NB4 (cell line): ENCODE measurements at regions not wholly inside any gene's neighbourhood (a gene's known extent, or its start where the extent isn't known, plus 50 kb on each side); places are given as distances from the start of the nearest gene placed in this dataset.

Source experiments
- POLR2A ChIP-seq: IDR thresholded peaks from 2 replicates; pipeline ENCODE4 v1.6.1; 2011; ENCODE audit warnings: mild to moderate bottlenecking; ENCODE audit not compliant: insufficient read length; ENCODE audit errors: extremely low read depth
- TF ChIP-seq, protein P1 (sequence below): IDR thresholded peaks from one replicate; pipeline ENCODE4 v1.5.1; 2012; ENCODE audit warnings: low read depth, low read length
- TF ChIP-seq, protein P2 (sequence below): IDR thresholded peaks from 2 replicates; pipeline ENCODE4 v1.6.1; 2011; ENCODE audit warnings: low read depth, low read length

DNA sequence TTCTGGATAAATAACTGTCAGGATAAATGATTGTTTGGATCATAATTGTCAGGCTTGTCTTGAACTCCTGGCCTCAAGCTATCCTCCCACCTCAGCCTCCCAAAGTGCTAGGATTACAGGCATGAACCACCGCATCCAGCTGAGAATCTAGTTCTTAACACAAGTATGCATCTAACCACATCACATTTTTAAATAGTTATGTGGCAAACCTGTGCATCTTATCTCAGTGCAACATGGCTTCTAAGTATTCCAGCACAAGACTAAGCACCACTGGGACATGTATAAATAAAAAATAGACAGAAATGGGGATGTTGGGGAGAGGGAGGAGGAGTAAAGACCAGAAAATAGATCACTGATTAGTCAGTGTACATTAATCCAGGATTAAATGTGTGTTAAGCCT, 74.7 kb upstream of the TBL1X start:
- TF ChIP-seq, protein P1, sequence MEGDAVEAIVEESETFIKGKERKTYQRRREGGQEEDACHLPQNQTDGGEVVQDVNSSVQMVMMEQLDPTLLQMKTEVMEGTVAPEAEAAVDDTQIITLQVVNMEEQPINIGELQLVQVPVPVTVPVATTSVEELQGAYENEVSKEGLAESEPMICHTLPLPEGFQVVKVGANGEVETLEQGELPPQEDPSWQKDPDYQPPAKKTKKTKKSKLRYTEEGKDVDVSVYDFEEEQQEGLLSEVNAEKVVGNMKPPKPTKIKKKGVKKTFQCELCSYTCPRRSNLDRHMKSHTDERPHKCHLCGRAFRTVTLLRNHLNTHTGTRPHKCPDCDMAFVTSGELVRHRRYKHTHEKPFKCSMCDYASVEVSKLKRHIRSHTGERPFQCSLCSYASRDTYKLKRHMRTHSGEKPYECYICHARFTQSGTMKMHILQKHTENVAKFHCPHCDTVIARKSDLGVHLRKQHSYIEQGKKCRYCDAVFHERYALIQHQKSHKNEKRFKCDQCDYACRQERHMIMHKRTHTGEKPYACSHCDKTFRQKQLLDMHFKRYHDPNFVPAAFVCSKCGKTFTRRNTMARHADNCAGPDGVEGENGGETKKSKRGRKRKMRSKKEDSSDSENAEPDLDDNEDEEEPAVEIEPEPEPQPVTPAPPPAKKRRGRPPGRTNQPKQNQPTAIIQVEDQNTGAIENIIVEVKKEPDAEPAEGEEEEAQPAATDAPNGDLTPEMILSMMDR = no peak
- no peak for TF ChIP-seq POLR2A
- TF ChIP-seq, protein P2, sequence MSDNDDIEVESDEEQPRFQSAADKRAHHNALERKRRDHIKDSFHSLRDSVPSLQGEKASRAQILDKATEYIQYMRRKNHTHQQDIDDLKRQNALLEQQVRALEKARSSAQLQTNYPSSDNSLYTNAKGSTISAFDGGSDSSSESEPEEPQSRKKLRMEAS = no peak
